ENCODE measurements at regions not wholly inside any gene's neighbourhood (a gene's known extent, or its start where the extent isn't known, plus 50 kb on each side); places are given as distances from the start of the nearest gene placed in this dataset.
"Not testable (repeated sequence)": the region's sequence is repeated elsewhere in the genome, so short reads cannot be mapped to it uniquely, and the experiment has no call there.

DNA sequence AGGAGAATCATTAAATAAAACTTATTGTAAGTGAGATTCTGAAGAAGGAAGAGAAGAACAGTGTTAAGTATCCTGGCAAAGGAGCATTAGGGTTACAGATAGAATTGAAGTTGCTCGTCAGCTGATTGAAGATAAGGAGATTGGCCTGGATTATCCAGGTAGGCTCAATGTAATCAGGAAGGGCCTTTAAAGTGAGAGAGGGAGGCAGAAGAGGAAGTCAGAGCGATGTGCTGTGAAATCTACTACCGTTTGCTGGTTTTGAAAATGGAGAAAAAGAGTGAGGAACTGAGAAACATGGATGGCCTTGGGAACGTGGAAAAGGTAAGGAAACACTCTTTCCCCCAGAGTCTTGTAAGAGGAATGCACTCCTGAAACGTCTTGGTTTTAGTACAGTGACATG, 245.7 kb downstream of the ANTXR2 start:
- Histone ChIP-seq H3K36me3 (ENCODE audit: insufficient read depth, low read length) (no peaks in the 10 kb centered on the region), H3K9ac (ENCODE audit: low read depth, low read length) (no peak overlapping the region), H2AFZ (ENCODE audit: low read depth, low read length) (no peak overlapping the region), H3K9me3 (ENCODE audit: insufficient read depth, low read length, severe bottlenecking) (no peaks in the 10 kb centered on the region), H3K27ac (ENCODE audit: low read length) (no peak overlapping the region), H4K20me1 (ENCODE audit: insufficient read depth, low read length) (no peaks in the 10 kb centered on the region), H3K27me3 (ENCODE audit: insufficient read depth, low read length, poor library complexity) (no peaks in the 10 kb centered on the region), H3K4me3 (ENCODE audit: low read depth in 1 of 2, low read length in 2 of 2) (no peak overlapping the region), H3K4me2 (ENCODE audit: insufficient read depth, low read length) (no peak overlapping the region), H3K4me1 (ENCODE audit: insufficient read depth, low read length) (no peaks in the 10 kb centered on the region), H3K79me2 (ENCODE audit: insufficient read depth, low read length) (no peaks in the 10 kb centered on the region)
- DNase-seq (no peak), ATAC-seq (ENCODE audit: insufficient read depth, low read depth) (no peak)
- no peak for TF ChIP-seq EZH2 (IDR thresholded peaks at IDR 0.05; ENCODE audit: borderline replicate concordance, low read depth, low read length, severe bottlenecking)
- TF ChIP-seq, protein P1, sequence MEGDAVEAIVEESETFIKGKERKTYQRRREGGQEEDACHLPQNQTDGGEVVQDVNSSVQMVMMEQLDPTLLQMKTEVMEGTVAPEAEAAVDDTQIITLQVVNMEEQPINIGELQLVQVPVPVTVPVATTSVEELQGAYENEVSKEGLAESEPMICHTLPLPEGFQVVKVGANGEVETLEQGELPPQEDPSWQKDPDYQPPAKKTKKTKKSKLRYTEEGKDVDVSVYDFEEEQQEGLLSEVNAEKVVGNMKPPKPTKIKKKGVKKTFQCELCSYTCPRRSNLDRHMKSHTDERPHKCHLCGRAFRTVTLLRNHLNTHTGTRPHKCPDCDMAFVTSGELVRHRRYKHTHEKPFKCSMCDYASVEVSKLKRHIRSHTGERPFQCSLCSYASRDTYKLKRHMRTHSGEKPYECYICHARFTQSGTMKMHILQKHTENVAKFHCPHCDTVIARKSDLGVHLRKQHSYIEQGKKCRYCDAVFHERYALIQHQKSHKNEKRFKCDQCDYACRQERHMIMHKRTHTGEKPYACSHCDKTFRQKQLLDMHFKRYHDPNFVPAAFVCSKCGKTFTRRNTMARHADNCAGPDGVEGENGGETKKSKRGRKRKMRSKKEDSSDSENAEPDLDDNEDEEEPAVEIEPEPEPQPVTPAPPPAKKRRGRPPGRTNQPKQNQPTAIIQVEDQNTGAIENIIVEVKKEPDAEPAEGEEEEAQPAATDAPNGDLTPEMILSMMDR (IDR thresholded peaks at IDR 0.05; ENCODE audit: borderline replicate concordance, extremely low read depth, low read length, poor library complexity, severe bottlenecking): no peak

DNA sequence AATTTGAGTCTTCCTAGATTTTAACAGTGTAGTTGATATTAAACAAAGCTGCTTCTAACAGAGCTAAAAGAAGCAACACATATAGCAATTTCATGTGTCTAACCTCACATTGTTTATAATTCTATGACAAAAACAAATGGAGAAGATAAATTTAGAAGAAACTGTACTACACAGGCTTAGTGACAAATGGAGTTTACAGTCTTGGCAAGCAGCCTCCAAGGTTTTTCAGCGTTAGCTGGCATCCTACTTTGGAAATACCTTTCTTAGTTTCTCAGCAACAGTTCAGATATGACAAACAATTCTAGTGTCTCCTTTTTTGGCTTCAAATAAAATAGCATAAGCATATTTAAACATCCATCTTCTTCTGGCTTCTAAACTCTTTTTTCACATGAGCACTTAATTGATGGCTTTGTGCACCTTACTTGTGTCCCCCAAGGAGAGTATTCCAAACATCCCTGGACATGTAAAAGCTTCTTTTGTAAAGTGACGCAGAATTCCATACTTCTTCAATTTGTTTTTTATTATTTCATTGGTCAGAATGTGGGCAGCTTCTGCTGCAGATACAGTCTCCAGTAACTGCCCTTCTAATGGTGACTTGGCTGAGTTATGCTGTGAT, 249.8 kb downstream of the ANTXR2 start:
- no peaks in the 10 kb centered on the region for H3K4me1 ChIP-seq (ENCODE audit: insufficient read depth, low read length)
- H3K36me3 ChIP-seq (ENCODE audit: insufficient read depth, low read length): no peaks in the 10 kb centered on the region
- H3K4me3 ChIP-seq (ENCODE audit: low read depth in 1 of 2, low read length in 2 of 2): no peak overlapping the region
- TF ChIP-seq, protein P1 (IDR thresholded peaks at IDR 0.05; ENCODE audit: borderline replicate concordance, extremely low read depth, low read length, poor library complexity, severe bottlenecking): no peak
- TF ChIP-seq EZH2 (IDR thresholded peaks at IDR 0.05; ENCODE audit: borderline replicate concordance, low read depth, low read length, severe bottlenecking): no peak
- H2AFZ ChIP-seq (ENCODE audit: low read depth, low read length): no peak overlapping the region
- no peak overlapping the region for H3K27ac ChIP-seq (ENCODE audit: low read length)
- no peak for DNase-seq
- ATAC-seq (ENCODE audit: insufficient read depth, low read depth): no peak
- no peaks in the 10 kb centered on the region for H3K79me2 ChIP-seq (ENCODE audit: insufficient read depth, low read length)
- no peaks in the 10 kb centered on the region for H3K27me3 ChIP-seq (ENCODE audit: insufficient read depth, low read length, poor library complexity)
- H3K9ac ChIP-seq (ENCODE audit: low read depth, low read length): no peak overlapping the region
- no peaks in the 10 kb centered on the region for H4K20me1 ChIP-seq (ENCODE audit: insufficient read depth, low read length)
- H3K4me2 ChIP-seq (ENCODE audit: insufficient read depth, low read length): no peak overlapping the region
- H3K9me3 ChIP-seq (ENCODE audit: insufficient read depth, low read length, severe bottlenecking): no peaks in the 10 kb centered on the region

- Histone ChIP-seq H3K4me3 (ENCODE audit: low read depth in 1 of 2, low read length in 2 of 2) (no peak overlapping the region), H2AFZ (ENCODE audit: low read depth, low read length) (no peak overlapping the region), H3K36me3 (ENCODE audit: insufficient read depth, low read length) (no peaks in the 10 kb centered on the region), H3K4me1 (ENCODE audit: insufficient read depth, low read length) (no peaks in the 10 kb centered on the region), H3K9me3 (ENCODE audit: insufficient read depth, low read length, severe bottlenecking) (peaks cover 10% of the 10 kb centered on the region), H4K20me1 (ENCODE audit: insufficient read depth, low read length) (no peaks in the 10 kb centered on the region), H3K4me2 (ENCODE audit: insufficient read depth, low read length) (no peak overlapping the region), H3K27me3 (ENCODE audit: insufficient read depth, low read length, poor library complexity) (no peaks in the 10 kb centered on the region), H3K9ac (ENCODE audit: low read depth, low read length) (no peak overlapping the region), H3K79me2 (ENCODE audit: insufficient read depth, low read length) (no peaks in the 10 kb centered on the region), H3K27ac (ENCODE audit: low read length) (no peak overlapping the region)
- peak; percentile 37; the same call in 1 of the 3 replicates for ATAC-seq (ENCODE audit: insufficient read depth, low read depth)
- DNase-seq: no peak
- TF ChIP-seq, protein P1 (IDR thresholded peaks at IDR 0.05; ENCODE audit: borderline replicate concordance, extremely low read depth, low read length, poor library complexity, severe bottlenecking): no peak
- TF ChIP-seq EZH2 (IDR thresholded peaks at IDR 0.05; ENCODE audit: borderline replicate concordance, low read depth, low read length, severe bottlenecking): no peak
Measured at GRCh38 chr4:79820427-79820826, 252.6 kb downstream of the ANTXR2 start.

DNA sequence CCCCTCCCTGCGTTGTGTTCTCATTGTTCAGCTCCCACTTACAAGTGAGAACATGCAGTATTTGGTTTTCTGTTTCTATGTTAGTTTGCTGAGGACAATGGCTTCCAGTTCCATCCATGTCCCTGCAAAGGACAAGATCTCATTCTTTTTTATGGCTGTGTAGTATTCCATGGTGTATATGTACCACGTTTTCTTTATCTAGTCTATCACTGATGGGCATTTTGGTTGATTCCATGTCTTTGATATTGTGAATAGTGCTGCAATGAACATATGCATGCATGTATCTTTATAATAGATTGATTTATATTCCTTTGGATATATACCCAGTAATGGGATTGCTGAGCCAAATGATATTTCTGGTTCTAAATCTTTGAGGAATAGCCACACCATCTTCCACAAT, 265.1 kb downstream of the ANTXR2 start:
- not testable (repeated sequence) for H3K9me3 ChIP-seq (ENCODE audit: insufficient read depth, low read length, severe bottlenecking); H3K4me1 ChIP-seq (ENCODE audit: insufficient read depth, low read length); H4K20me1 ChIP-seq (ENCODE audit: insufficient read depth, low read length); H2AFZ ChIP-seq (ENCODE audit: low read depth, low read length); H3K36me3 ChIP-seq (ENCODE audit: insufficient read depth, low read length); DNase-seq; H3K79me2 ChIP-seq (ENCODE audit: insufficient read depth, low read length); H3K4me3 ChIP-seq (ENCODE audit: low read depth in 1 of 2, low read length in 2 of 2); H3K9ac ChIP-seq (ENCODE audit: low read depth, low read length); H3K27ac ChIP-seq (ENCODE audit: low read length); H3K4me2 ChIP-seq (ENCODE audit: insufficient read depth, low read length); H3K27me3 ChIP-seq (ENCODE audit: insufficient read depth, low read length, poor library complexity); ATAC-seq (ENCODE audit: insufficient read depth, low read depth)
